ENCODE measurements at regions not wholly inside any gene's neighbourhood (a gene's known extent, or its start where the extent isn't known, plus 50 kb on each side); places are given as distances from the start of the nearest gene placed in this dataset.
"Not testable (repeated sequence)": the region's sequence is repeated elsewhere in the genome, so short reads cannot be mapped to it uniquely, and the experiment has no call there.

DNA sequence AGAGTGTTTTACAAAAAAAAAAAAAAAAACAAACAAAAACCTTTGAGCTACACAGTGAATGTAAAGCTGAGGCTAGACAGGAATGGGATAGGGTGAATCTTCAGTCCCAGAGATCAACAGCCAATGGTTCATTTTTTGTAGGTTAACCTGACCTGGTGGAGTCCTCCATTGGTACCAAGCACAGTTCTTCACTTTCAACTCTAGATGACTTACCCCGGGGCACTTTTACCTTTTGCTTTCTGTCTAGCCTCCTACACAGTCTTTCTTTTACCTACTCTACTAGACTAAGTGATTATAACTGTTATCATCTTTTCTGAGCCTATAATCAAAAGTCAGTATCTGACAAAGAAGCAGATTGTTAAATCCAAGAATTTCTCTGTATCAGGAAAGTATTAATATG is 50.9 kb downstream of the ANXA2R start:
- no peak for DNase-seq (ENCODE audit: low spot score)

DNA sequence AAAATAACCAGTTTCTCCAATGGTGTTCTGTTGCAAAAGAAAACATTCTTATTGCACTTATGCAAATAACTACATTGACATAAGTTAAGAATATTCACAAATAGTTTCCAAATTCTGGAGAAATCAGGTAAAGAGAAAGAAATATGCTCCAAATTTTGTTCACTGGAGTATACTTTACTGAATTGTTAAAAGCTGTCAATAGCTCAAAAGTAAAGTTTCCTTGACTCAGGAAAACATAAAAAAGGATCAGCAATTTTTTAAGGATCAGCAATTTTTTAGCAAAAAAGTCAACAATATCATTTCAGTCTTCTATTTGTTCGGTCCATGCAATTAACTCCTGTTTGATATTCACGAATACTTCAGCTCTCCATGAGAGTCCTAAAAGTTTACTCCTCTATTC is 51.6 kb downstream of the ANXA2R start:
- no peak for DNase-seq (ENCODE audit: low spot score)

DNA sequence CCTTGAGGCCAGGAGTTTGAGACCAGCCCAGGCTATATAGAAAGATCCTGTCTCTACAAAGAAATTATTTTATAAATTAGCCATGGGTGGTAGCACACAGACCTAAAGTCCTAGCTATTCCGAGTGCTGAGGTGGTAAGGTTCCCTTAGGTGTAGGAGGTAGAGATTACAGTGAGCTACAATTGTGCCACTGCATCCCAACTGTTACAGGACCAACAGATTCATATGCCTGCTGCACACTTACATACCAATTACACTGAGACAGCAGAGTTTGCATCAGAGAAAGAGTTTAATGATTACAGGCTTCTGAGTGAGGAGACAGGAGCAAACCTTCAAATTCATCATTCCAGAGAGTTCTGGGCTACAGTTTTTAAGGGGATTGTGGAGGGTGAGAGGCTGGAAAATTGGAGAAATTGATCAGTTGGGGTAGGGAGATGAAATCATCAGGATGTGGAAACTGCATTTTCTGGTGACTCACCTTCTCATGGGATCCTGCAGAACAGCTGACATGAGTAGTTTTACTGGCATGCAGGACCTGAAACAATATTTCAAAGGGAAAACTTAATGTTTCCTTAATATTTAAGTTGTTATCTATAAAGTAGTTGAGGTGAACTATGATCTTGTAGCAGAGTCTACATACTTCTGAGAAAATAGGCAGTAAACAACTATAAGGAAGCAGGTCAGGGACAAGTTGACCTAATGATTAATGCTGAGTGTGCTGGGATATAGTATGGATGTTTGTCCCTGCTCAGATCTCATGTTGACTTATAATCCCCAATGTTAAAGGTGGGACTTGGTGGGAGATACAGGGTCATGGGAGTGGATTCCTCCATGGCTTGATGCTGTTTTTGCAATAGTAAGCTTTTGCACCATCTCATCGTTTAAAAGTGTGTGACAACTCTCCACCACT is 54.7 kb downstream of the ANXA2R start:
- DNase-seq (ENCODE audit: low spot score): no peak

DNA sequence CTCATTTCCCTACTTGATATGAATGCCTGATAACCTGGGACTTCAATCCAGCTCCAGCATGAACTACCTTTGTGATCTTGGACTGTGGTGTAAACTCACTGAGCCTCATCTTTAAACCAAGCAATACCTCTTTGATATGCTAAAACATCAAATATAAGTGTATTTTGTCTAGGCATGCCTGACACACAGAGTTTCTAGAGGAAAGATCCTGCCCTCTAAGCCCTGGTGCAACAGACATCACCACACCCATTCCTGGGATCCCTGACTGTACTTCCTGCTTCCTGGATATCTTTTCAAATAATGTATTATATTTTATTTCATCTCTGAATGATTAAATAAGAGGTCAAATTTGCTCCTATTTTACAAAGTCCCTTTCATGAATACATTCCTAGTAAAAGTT is 55.8 kb downstream of the ANXA2R start:
- DNase-seq (ENCODE audit: low spot score): no peak

DNA sequence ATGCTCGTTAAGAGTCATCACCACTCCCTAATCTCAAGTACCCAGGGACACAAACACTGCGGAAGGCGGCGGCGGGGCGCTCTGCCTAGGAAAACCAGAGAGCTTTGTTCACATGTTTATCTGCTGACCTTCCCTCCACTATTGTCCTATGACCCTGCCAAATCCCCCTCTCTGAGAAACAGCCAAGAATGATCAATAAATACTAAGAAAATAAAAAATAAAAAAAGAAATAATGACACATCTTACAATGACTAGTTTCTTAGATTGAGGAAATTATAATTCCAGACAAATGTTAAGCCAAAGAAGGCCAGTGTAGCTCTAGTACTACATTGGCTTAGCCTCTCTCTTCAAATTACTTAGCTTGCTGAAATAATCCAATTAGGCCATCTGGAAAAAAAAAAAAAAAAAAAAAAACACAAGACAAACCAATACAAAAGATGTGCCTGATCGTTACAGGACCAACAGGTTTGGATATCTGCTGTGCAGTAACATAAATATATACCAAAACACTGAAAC is 58.0 kb downstream of the ANXA2R start:
- peak; percentile 66 for DNase-seq (ENCODE audit: low spot score)

DNA sequence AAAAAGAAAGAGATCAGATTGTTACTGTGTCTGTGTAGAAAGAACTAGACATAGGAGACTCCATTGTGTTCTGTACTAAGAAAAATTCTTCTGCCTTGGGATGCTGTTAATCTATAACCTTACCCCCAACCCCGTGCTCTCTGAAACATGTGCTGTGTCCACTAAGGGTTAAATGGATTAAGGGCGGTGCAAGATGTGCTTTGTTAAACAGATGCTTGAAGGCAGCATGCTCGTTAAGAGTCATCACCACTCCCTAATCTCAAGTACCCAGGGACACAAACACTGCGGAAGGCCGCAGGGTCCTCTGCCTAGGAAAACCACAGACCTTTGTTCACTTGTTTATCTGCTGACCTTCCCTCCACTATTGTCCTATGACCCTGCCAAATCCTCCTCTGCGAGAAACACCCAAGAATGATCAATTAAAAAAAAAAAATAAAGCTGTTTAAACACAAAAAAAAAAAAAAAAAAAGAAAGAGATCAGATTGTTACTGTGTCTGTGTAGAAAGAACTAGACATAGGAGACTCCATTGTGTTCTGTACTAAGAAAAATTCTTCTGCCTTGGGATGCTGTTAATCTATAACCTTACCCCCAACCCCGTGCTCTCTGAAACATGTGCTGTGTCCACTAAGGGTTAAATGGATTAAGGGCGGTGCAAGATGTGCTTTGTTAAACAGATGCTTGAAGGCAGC is 58.6 kb downstream of the ANXA2R start:
- DNase-seq (ENCODE audit: low spot score): not testable (repeated sequence)

DNA sequence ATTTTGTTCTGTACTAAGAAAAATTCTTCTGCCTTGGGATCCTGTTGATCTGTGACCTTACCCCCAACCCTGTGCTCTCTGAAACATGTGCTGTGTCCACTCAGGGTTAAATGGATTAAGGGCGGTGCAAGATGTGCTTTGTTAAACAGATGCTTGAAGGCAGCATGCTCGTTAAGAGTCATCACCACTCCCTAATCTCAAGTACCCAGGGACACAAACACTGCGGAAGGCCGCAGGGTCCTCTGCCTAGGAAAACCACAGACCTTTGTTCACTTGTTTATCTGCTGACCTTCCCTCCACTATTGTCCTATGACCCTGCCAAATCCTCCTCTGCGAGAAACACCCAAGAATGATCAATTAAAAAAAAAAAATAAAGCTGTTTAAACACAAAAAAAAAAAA is 59.1 kb downstream of the ANXA2R start:
- not testable (repeated sequence) for DNase-seq (ENCODE audit: low spot score)

DNA sequence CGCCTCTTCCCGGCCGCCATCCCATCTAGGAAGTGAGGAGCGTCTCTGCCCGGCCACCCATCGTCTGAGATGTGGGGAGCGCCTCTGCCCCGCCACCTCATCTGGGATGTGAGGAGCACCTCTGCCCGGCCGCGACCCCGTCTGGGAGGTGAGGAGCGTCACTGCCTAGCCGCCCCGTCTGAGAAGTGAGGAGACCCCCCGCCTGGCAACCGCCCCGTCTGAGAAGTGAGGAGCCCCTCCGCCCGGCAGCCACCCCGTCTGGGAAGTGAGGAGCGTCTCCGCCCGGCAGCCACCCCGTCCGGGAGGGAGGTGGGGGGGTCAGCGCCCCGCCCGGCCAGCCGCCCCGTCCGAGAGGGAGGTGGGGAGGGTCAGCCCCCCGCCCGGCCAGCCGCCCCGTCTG is 59.7 kb downstream of the ANXA2R start:
- not testable (repeated sequence) for DNase-seq (ENCODE audit: low spot score)

DNA sequence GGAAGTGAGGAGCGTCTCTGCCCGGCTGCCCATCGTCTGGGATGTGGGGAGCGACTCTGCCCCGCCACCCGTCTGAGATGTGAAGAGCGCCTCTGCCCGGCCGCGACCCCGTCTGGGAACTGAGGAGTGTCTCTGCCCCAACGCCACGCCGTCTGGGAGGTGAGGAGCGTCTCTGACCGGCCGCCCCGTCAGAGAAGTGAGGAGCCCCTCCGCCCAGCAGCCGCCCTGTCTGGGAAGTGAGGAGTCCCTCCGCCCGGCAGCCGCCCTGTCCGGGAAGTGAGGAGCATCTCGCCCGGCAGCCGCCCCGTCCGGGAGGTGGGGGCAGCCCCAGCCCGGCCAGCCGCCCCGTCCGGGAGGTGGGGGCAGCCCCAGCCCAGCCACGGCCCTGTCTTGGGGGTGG is 60.9 kb downstream of the ANXA2R start:
- not testable (repeated sequence) for DNase-seq (ENCODE audit: low spot score)

DNA sequence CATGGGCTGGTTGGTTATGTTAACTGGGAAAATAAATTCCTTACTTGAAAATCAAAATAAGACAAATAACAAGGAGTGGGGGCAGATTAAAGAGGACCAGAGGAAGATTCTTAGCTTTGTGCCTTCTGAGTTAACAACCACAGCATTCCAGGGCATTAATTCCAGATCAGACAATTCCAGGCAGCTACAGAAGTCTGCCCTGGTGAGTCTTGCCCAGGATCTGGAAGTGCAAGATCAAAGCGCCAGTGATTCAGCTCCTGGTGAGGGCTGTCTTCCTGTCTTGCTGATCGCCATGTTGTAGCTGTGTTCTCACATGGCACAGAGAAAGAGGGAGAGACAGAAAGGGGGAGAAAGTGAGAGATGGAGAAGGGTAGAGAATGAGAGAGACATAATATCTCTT is 65.6 kb downstream of the ANXA2R start:
- no peak for DNase-seq (ENCODE audit: low spot score)

DNA sequence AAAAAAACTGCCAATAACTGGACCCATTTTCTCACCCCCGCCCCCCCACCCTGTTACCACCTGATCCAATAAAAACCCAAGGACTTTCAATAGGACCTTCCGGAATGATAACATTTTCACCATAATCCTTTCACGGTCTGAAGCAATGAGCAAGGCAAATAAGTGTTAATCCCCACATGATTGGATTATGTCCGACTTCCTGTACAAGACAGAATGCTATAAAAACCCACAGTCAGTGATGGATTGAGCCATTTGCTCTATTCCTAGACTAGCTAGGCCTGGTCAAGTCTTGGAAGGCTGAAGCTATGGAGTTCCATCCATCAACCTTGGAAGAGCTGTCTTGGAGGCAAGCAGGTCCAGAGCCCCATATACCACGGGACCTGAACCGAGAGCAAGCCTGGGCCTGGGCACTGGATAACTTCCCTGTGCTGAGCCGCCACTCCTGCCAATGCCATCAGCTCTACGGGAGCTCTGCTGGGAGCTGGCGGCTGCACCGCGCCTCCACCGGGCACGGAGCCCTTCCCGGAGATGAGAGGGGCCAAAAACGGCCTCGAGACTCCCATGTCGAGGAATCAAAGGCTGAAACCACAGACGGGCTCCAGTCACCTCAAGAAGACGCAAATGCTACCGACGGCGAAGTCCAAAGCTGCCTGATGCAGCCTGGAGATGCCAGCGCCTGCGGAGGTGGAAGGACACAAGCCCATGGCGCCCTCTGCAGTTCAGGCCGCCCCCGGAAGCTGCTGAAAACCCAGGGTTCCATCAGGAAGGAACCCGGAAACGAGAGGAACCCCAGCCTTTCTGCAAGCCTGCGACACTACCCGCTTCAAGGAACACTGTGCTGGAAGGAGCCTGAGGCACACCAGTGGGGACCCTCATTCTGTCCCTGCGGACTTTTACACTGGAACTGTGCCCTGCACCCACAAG is 69.2 kb downstream of the ANXA2R start:
- peak; percentile 58 for DNase-seq (ENCODE audit: low spot score)

DNA sequence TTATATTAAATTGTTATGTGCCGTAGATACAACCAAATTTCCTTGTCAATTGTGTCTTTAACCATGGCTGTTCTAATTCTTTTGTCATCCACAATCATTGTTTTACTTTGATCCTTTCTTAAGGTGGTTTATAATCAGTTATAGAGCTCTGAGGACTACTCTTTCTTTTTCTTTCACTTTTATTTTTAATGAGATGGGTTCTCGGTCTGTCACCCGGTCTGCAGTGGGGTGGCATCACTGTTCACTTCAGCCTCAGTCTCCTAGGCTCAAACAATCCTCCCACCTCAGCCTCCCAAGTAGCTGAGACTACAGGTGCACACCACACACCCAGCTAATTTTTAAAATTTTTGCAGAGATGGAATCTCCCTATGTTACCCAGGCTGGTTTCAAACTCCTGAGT is 74.2 kb downstream of the ANXA2R start:
- no peak for DNase-seq (ENCODE audit: low spot score)

DNA sequence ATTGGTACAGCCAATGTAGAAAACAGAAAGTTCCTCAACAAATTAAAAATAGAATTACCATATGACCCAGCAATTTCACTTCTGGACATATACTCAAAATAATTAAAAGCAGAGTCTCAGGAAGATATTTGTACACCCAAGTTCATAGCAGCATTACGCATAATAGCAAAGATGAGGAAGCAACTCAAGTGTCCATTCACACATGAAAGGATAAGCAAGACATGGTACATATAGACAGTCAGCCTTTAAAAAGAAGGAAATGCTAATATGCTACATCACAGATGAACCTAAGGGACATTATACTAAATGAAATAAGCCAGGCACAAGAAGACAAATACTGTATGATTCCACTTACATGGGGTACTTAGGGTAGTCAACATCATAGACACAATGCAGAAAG is 76.7 kb downstream of the ANXA2R start:
- DNase-seq (ENCODE audit: low spot score): no peak

DNA sequence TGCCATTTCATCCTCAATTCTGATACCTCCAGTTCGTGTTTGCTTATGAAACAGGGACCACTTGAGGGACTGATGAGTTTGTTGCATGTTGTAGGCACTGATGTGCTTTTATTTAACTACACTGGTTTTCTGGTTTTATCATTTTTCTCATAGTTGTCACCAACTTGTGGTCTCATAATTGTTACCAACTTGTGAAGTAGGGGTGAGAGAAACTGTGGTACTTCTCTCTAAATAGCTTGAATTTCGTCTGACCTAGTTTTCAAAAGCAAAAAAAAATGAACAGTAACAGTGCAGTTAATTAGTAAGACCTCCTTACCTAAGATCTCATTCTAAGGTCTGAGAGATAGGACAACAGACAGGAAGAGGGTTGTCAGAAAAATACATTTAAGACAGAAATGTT is 78.0 kb downstream of the ANXA2R start:
- DNase-seq (ENCODE audit: low spot score): no peak

DNA sequence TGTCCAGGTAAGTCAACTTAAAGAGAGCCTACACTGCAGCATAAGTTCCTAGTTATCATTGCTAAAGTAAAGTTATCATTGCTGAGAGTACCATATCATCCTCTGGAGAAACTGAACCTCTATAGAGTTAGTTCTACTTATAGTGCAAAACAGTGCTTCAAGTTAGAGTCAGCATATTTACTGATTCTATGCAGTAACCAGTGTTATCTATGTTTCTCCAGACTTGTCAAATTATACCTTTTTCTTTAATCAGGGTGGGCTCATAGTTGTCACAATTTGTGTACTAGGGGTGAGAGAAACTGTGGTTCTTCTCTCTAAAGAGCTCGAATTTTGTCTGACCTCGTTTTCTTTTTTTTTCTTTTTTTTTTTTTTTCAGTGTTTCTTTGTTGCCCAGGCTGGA is 79.6 kb downstream of the ANXA2R start:
- DNase-seq (ENCODE audit: low spot score): no peak

DNA sequence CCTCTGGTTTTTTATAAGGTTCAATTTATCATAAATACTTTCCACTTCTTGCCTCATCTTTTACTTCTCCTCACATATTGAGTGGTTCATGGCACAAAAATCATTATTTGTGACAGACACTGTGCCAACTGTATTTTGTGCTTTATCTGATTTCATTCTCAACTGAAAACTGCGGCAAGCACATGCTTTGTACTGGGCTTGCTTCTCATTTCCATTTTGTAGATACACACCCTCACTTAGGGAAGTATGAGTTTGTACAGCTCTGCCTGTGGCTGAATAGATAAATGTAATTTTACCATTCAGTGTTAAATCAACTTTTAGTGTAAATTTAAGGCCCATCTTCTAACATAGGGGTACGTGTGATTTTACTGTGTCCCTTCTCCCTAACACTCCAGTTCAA is 83.6 kb downstream of the ANXA2R start:
- DNase-seq (ENCODE audit: low spot score): no peak

DNA sequence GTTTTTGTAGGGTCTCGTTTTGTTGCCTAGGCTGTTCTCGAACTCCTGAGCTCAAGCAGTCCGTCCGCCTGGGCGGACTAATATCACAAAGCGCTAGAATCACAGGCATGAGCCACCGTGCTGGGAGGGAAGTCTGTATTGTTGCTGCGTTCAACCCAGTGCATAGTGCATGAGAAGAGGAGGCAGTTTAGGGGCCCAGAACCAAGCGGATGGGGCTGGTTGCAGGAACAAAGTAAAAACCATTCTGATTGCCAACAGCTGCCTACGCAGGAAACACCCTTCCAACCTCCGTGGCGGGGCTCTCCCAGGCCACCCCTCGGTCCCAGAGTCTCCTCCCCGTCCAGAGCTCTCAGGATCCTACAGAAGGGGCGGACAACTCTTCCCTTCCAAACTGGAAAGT is 87.1 kb downstream of the ANXA2R start:
- DNase-seq (ENCODE audit: low spot score): no peak

DNA sequence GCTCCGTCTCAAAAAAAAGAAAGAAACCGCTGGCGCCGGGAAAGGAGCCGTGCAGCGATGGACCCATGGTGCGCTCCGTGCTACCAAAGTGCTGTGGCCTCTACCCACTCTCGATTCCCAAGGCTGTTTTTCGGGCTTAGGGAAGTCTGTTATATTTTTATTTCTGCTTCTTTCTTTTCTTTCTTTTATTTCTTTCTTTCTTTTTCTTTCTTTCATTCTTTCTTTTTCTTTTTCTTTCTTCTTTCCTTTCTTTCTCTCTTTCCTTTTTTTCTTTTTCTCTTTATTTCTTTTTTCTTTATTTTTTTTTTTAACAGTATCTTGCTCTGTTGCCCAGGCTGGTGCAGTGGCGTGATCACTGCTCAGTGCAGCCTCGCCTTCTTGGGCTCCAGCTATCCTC is 87.5 kb downstream of the ANXA2R start:
- peak; percentile 16 for DNase-seq (ENCODE audit: low spot score)

DNA sequence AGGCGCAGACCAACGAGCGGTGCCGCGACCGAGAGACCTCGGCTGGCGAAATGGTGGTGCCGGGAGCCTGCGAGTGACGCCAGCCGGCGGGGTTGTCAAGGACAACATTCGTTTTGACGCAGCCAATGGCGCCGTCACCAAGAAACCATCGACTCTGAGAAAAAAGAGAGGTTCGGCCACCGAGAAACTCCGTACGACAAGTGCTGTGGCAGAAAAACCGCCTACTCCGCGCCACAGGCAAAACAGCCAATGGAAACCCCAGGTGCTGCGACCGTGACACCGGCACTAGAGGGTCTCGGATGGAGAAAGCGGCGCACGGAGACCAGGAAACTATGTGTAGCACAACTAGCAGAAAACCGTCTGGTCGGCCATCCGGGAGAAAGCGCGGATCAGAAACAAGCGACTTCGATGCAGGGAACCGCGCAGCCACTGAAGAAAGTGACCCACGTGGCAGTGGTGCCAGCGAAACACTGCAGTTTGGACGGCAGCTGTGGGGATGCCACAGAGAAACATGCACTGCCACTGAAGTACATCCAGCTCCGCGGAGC is 88.8 kb downstream of the ANXA2R start:
- peak; percentile 71 for DNase-seq (ENCODE audit: low spot score)

DNA sequence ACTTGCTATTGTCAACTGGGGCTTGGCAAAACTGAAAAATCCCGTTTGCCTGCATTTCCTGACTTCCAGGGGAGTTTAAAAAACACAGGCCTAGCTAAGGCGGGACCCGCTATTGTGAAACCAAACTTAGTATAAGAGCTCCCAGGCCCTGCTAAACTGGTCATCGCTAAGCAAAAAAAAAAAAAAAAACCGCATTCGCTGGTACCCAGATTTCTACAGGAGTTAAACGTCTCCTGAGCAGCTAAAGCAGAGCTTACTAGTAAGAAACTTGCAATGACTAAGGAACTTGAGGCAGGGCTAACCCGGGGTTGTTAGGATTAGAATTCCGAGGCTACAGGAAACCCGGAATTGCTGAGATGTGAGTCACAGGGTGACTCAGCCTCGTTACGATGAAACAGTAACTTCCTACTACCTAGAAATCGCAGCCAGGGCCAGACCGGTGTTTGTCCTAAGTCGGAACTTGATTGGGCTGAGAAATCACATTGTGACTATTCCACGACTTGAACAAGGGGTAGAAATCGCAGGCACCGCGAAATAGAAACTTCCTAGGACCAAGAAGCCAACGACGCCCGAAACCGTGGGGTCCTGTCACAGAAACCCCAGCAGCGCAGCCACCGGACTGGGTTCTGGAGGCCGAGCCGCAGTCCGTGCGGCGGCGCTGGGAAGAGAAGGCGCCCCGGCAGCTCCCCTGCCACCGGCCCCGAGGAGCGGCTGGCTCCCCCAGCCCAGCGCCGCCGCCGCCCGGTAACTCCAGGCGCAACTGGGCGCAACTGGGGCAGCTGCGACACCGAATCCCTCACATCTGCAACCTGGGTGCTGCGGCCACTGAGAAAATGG is 89.4 kb downstream of the ANXA2R start:
- peak; percentile 93 for DNase-seq (ENCODE audit: low spot score)

DNA sequence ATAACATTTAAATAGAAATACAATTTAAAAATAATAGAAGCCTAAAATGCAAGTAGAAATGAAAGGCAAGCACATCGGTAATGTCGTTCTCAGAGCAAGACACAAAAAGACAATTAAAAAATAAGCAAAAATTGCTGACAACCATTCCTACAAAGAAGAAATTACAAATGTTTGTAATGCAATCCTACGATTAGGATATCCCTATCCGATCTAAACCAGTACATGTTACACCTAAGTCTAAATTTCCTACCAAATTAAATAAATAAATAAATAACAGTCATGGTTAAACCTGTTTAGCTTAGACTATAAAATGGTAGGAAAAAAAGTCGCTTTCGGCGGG is 90.0 kb downstream of the ANXA2R start:
- no peak for DNase-seq (ENCODE audit: low spot score)

Data from hematopoietic multipotent progenitor cell treated with erythropoietin and hydrocortisone succinate and interleukin-3 and kit ligand, for 17 days (in vitro differentiated cells).